ENCODE measurements at regions not wholly inside any gene's neighbourhood (a gene's known extent, or its start where the extent isn't known, plus 50 kb on each side); places are given as distances from the start of the nearest gene placed in this dataset.

DNA sequence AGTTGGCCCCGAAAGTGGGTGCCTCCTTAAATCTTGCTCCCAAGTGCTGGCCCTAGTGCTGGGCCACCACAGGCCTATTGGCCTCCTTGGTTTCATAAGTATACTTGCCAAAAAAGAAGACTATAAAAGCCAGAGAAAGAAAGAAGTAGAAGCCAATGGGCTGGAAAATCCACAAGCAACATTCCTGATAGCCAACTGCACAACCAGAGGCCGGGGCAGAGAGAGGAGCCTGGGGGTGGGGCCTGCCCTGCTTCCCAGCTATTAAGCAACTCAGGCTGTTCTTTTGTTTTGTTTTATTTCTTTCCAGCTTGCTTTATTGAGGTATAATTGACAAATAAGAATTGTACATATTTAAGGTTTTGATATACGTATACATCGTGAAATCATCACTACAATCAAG, 177.2 kb upstream of the NTF3 start:
- TF ChIP-seq POLR2A (IDR thresholded peaks at IDR 0.05) (no peak), CTCF (IDR thresholded peaks at IDR 0.05) (no peak)
- WGBS, 2 donors, result 60 to 62% methylated on average over 4 of the region's 4 CpGs
- peak in 1 of 2 donors; percentile 24 for DNase-seq (ENCODE audit: low spot score in 2 of 2)
- intact Hi-C loops (cut with DNase I; ENCODE audit: low total_unique reads), result no loop called here
- no peak overlapping the region for H3K4me3 ChIP-seq (ENCODE audit: low read depth, poor library complexity, severe bottlenecking)

- no peak overlapping the region for H3K4me3 ChIP-seq (ENCODE audit: low read depth, poor library complexity, severe bottlenecking)
- intact Hi-C loops (cut with DNase I; ENCODE audit: low total_unique reads), result no loop called here
- no peak for TF ChIP-seq POLR2A (IDR thresholded peaks at IDR 0.05)
- TF ChIP-seq CTCF (IDR thresholded peaks at IDR 0.05), result no peak
- WGBS, 2 donors, result 37 to 42% methylated on average over 2 of the region's 2 CpGs
- DNase-seq (ENCODE audit: low spot score in 2 of 2), result peak in 1 of 2 donors; percentile 72
These were observed 174.0 kb upstream of the NTF3 start for GRCh38 chr12:5257763-5258495.

GRCh38 chr12:5258498-5258897, 173.4 kb upstream of the NTF3 start:
- WGBS, 2 donors, result 25 to 26% methylated on average over 3 of the region's 3 CpGs
- DNase-seq (ENCODE audit: low spot score in 2 of 2), result peak in 1 of 2 donors; percentile 75
- TF ChIP-seq CTCF (IDR thresholded peaks at IDR 0.05) (no peak), POLR2A (IDR thresholded peaks at IDR 0.05) (no peak)

GRCh38 chr12:5258926-5259325, 173.0 kb upstream of the NTF3 start:
- H3K4me3 ChIP-seq (ENCODE audit: low read depth, poor library complexity, severe bottlenecking), result no peak overlapping the region
- TF ChIP-seq POLR2A (IDR thresholded peaks at IDR 0.05) (no peak), CTCF (IDR thresholded peaks at IDR 0.05) (no peak)
- DNase-seq (ENCODE audit: low spot score in 2 of 2), result no peak
- intact Hi-C loops (cut with DNase I; ENCODE audit: low total_unique reads), result no loop called here
- 60 to 69% methylated on average over 6 of the region's 6 CpGs for WGBS, 2 donors

More at GRCh38 chr12:5258498-5258897, 173.4 kb upstream of the NTF3 start:
- intact Hi-C loops (cut with DNase I; ENCODE audit: low total_unique reads), result no loop called here
- no peak overlapping the region for H3K4me3 ChIP-seq (ENCODE audit: low read depth, poor library complexity, severe bottlenecking)

GRCh38 chr12:5259523-5259922, 172.4 kb upstream of the NTF3 start:
- WGBS, 2 donors, result 40 to 44% methylated on average over 4 of the region's 4 CpGs
- intact Hi-C loops (cut with DNase I; ENCODE audit: low total_unique reads), result no loop called here
- DNase-seq (ENCODE audit: low spot score in 2 of 2), result no peak
- H3K4me3 ChIP-seq (ENCODE audit: low read depth, poor library complexity, severe bottlenecking), result no peak overlapping the region
- TF ChIP-seq POLR2A (IDR thresholded peaks at IDR 0.05), result no peak
- TF ChIP-seq CTCF (IDR thresholded peaks at IDR 0.05), result no peak

DNA sequence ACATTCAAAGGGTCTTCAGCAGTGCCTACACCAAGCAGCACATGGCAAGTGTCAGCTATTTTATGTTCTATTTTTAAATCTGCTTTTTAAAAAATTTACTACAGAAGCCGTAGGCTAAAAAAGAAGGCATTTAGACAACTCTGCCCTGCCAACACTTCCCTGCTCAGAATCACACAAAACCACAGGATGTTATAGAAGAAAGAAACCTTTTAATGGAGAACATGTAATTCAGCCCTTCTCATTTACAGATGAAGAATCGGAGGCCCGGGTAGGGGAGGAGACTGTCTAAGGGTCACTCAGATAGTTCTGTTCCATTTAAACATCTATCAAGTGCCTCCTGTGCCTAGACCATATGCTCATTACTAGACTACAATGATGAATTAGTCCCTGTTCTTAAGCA, 171.8 kb upstream of the NTF3 start:
- DNase-seq (ENCODE audit: low spot score in 2 of 2), result no peak
- TF ChIP-seq POLR2A (IDR thresholded peaks at IDR 0.05) (no peak), CTCF (IDR thresholded peaks at IDR 0.05) (no peak)
- H3K4me3 ChIP-seq (ENCODE audit: low read depth, poor library complexity, severe bottlenecking), result no peak overlapping the region
- intact Hi-C loops (cut with DNase I; ENCODE audit: low total_unique reads), result no loop called here
- 34 to 42% methylated on average over 3 of the region's 3 CpGs for WGBS, 2 donors

Data from lower leg skin (tissue), 4 donors.